ENCODE measurements at regions not wholly inside any gene's neighbourhood (a gene's known extent, or its start where the extent isn't known, plus 50 kb on each side); places are given as distances from the start of the nearest gene placed in this dataset.

GRCh38 chr4:63308697-63309096 lies 1100.6 kb downstream of the TECRL start:
- no peak overlapping the region for H3K27ac ChIP-seq (ENCODE audit: low read depth, low read length, poor library complexity, severe bottlenecking)
- BruUV-seq (replicated peaks) = no TSS peak
- H4K20me1 ChIP-seq (ENCODE audit: insufficient read depth, low read length) = no peaks in the 10 kb centered on the region
- H3K4me1 ChIP-seq (ENCODE audit: insufficient read depth, low read length, poor library complexity, severe bottlenecking) = no peaks in the 10 kb centered on the region
- intact Hi-C loops (cut with micrococcal nuclease; ENCODE audit: unreplicated experiment) = no loop called here
- no peaks in the 10 kb centered on the region for H3K9me3 ChIP-seq (ENCODE audit: low read length)
- no peaks in the 10 kb centered on the region for H3K9me2 ChIP-seq (ENCODE audit: insufficient read depth, low read length)
- ChIA-PET POLR2A (no interaction called here), CTCF (ENCODE audit: unreplicated experiment) (no interaction called here)
- no peak overlapping the region for H2AFZ ChIP-seq (ENCODE audit: low read length)
- no peak overlapping the region for H3K4me2 ChIP-seq (ENCODE audit: low read length)
- no peak for TF ChIP-seq EZH2phosphoT487 (IDR thresholded peaks at IDR 0.05; ENCODE audit: borderline replicate concordance, low read depth, low read length)
- TF ChIP-seq, protein P1, sequence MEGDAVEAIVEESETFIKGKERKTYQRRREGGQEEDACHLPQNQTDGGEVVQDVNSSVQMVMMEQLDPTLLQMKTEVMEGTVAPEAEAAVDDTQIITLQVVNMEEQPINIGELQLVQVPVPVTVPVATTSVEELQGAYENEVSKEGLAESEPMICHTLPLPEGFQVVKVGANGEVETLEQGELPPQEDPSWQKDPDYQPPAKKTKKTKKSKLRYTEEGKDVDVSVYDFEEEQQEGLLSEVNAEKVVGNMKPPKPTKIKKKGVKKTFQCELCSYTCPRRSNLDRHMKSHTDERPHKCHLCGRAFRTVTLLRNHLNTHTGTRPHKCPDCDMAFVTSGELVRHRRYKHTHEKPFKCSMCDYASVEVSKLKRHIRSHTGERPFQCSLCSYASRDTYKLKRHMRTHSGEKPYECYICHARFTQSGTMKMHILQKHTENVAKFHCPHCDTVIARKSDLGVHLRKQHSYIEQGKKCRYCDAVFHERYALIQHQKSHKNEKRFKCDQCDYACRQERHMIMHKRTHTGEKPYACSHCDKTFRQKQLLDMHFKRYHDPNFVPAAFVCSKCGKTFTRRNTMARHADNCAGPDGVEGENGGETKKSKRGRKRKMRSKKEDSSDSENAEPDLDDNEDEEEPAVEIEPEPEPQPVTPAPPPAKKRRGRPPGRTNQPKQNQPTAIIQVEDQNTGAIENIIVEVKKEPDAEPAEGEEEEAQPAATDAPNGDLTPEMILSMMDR (conservative IDR thresholded peaks at IDR 0.05; ENCODE audit: low read length) = no peak
- H3K79me2 ChIP-seq (ENCODE audit: insufficient read depth, low read depth, low read length) = no peaks in the 10 kb centered on the region
- no peak overlapping the region for H3K4me3 ChIP-seq (ENCODE audit: low read depth, low read length, poor library complexity, severe bottlenecking)
- no peak for DNase-seq (ENCODE audit: low spot score)
- no peaks in the 10 kb centered on the region for H3K36me3 ChIP-seq (ENCODE audit: insufficient read depth, low read length)

GRCh38 chr4:63302792-63303191 lies 1106.5 kb downstream of the TECRL start:
- Histone ChIP-seq H3K4me3 (ENCODE audit: low read depth, low read length, poor library complexity, severe bottlenecking) (no peak overlapping the region), H3K9me3 (ENCODE audit: low read length) (no peaks in the 10 kb centered on the region), H3K27ac (ENCODE audit: low read depth, low read length, poor library complexity, severe bottlenecking) (no peak overlapping the region), H3K36me3 (ENCODE audit: insufficient read depth, low read length) (no peaks in the 10 kb centered on the region), H4K20me1 (ENCODE audit: insufficient read depth, low read length) (no peaks in the 10 kb centered on the region), H3K4me1 (ENCODE audit: insufficient read depth, low read length, poor library complexity, severe bottlenecking) (no peaks in the 10 kb centered on the region), H3K9me2 (ENCODE audit: insufficient read depth, low read length) (no peaks in the 10 kb centered on the region), H2AFZ (ENCODE audit: low read length) (no peak overlapping the region), H3K79me2 (ENCODE audit: insufficient read depth, low read depth, low read length) (no peaks in the 10 kb centered on the region), H3K4me2 (ENCODE audit: low read length) (no peak overlapping the region)
- intact Hi-C loops (cut with micrococcal nuclease; ENCODE audit: unreplicated experiment) = no loop called here
- ChIA-PET POLR2A (no interaction called here), CTCF (ENCODE audit: unreplicated experiment) (no interaction called here)
- no TSS peak for BruUV-seq (replicated peaks)
- TF ChIP-seq, protein P1 (conservative IDR thresholded peaks at IDR 0.05; ENCODE audit: low read length) = no peak
- TF ChIP-seq EZH2phosphoT487 (IDR thresholded peaks at IDR 0.05; ENCODE audit: borderline replicate concordance, low read depth, low read length) = no peak
- DNase-seq (ENCODE audit: low spot score) = no peak

- ChIA-PET CTCF (ENCODE audit: unreplicated experiment) (no interaction called here), POLR2A (no interaction called here)
Measured at GRCh38 chr4:63302078-63302477, 1107.2 kb downstream of the TECRL start.

More at GRCh38 chr4:63302078-63302477, 1107.2 kb downstream of the TECRL start:
- Histone ChIP-seq H4K20me1 (ENCODE audit: insufficient read depth, low read length) (no peaks in the 10 kb centered on the region), H3K4me1 (ENCODE audit: insufficient read depth, low read length, poor library complexity, severe bottlenecking) (no peaks in the 10 kb centered on the region), H3K79me2 (ENCODE audit: insufficient read depth, low read depth, low read length) (no peaks in the 10 kb centered on the region), H3K27ac (ENCODE audit: low read depth, low read length, poor library complexity, severe bottlenecking) (no peak overlapping the region), H3K9me3 (ENCODE audit: low read length) (no peaks in the 10 kb centered on the region), H3K36me3 (ENCODE audit: insufficient read depth, low read length) (no peaks in the 10 kb centered on the region), H3K4me3 (ENCODE audit: low read depth, low read length, poor library complexity, severe bottlenecking) (no peak overlapping the region), H2AFZ (ENCODE audit: low read length) (no peak overlapping the region), H3K9me2 (ENCODE audit: insufficient read depth, low read length) (no peaks in the 10 kb centered on the region), H3K4me2 (ENCODE audit: low read length) (no peak overlapping the region)
- DNase-seq (ENCODE audit: low spot score) = no peak
- TF ChIP-seq, protein P1 (conservative IDR thresholded peaks at IDR 0.05; ENCODE audit: low read length) = no peak
- TF ChIP-seq EZH2phosphoT487 (IDR thresholded peaks at IDR 0.05; ENCODE audit: borderline replicate concordance, low read depth, low read length) = no peak
- intact Hi-C loops (cut with micrococcal nuclease; ENCODE audit: unreplicated experiment) = no loop called here
- BruUV-seq (replicated peaks) = no TSS peak

Measured in OCI-LY7 (cell line).